A673 (cell line): ENCODE measurements at regions not wholly inside any gene's neighbourhood (a gene's known extent, or its start where the extent isn't known, plus 50 kb on each side); places are given as distances from the start of the nearest gene placed in this dataset.

Source experiments
- EZH2 ChIP-seq: fragments of 200-600 bp; sonication (generic); IDR thresholded peaks from 2 replicates; pipeline ENCODE4 v1.6.1; 2017; ENCODE audit warnings: borderline replicate concordance, low read depth, mild to moderate bottlenecking, mixed read lengths, antibody characterized with exemption, low read length; ENCODE audit not compliant: poor library complexity, severe bottlenecking
- TF ChIP-seq, protein P1 (sequence below): fragments of 300-800, 200-600 bp; sonication (generic); conservative IDR thresholded peaks from 2 replicates; pipeline ENCODE4 v1.5.1; 2017; ENCODE audit warnings: low read depth, mild to moderate bottlenecking, antibody characterized with exemption, low read length, moderate library complexity, mixed read lengths

GRCh38 chr2:2974982-2975381, 402.6 kb downstream of the EIPR1 start:
- TF ChIP-seq, protein P1, sequence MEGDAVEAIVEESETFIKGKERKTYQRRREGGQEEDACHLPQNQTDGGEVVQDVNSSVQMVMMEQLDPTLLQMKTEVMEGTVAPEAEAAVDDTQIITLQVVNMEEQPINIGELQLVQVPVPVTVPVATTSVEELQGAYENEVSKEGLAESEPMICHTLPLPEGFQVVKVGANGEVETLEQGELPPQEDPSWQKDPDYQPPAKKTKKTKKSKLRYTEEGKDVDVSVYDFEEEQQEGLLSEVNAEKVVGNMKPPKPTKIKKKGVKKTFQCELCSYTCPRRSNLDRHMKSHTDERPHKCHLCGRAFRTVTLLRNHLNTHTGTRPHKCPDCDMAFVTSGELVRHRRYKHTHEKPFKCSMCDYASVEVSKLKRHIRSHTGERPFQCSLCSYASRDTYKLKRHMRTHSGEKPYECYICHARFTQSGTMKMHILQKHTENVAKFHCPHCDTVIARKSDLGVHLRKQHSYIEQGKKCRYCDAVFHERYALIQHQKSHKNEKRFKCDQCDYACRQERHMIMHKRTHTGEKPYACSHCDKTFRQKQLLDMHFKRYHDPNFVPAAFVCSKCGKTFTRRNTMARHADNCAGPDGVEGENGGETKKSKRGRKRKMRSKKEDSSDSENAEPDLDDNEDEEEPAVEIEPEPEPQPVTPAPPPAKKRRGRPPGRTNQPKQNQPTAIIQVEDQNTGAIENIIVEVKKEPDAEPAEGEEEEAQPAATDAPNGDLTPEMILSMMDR: no peak
- no peak for TF ChIP-seq EZH2
